Nucleus accumbens (tissue), 56 donors: ENCODE measurements at regions not wholly inside any gene's neighbourhood (a gene's known extent, or its start where the extent isn't known, plus 50 kb on each side); places are given as distances from the start of the nearest gene placed in this dataset.

Experiments used
- DNase-seq, 56 donors: peaks; one replicate each; lab custom pipeline; 2025; lab: John Stamatoyannopoulos, UW

GRCh38 chr10:58932126-58932525 lies 244.3 kb upstream of the PHYHIPL start:
- DNase-seq = no peak

- no peak for DNase-seq
Observed at GRCh38 chr10:58932577-58933314, 243.7 kb upstream of the PHYHIPL start.

GRCh38 chr10:58936364-58936763 lies 240.1 kb upstream of the PHYHIPL start:
- DNase-seq = no peak

- no peak for DNase-seq
Observed at GRCh38 chr10:58937423-58937822, 239.0 kb upstream of the PHYHIPL start.

- no peak for DNase-seq
Observed at GRCh38 chr10:58942724-58943123, 233.7 kb upstream of the PHYHIPL start.

GRCh38 chr10:58943256-58943890 lies 233.1 kb upstream of the PHYHIPL start:
- DNase-seq = no peak

GRCh38 chr10:58943960-58944359 lies 232.5 kb upstream of the PHYHIPL start:
- no peak for DNase-seq

GRCh38 chr10:58948303-58948702 lies 228.1 kb upstream of the PHYHIPL start:
- no peak for DNase-seq

GRCh38 chr10:58950618-58951017 lies 225.8 kb upstream of the PHYHIPL start:
- DNase-seq = peak in 1 of 56 donors; percentile 4

GRCh38 chr10:58951087-58951486 lies 225.4 kb upstream of the PHYHIPL start:
- DNase-seq = no peak

- DNase-seq = no peak
Observed at GRCh38 chr10:58951746-58952145, 224.7 kb upstream of the PHYHIPL start.

GRCh38 chr10:58952162-58952601 lies 224.3 kb upstream of the PHYHIPL start:
- DNase-seq = no peak

GRCh38 chr10:58952747-58953466 lies 223.5 kb upstream of the PHYHIPL start:
- peak in 36 of 56 donors; percentile 1 to 77 (median 35) for DNase-seq

GRCh38 chr10:58954178-58954577 lies 222.3 kb upstream of the PHYHIPL start:
- DNase-seq = no peak

- no peak for DNase-seq
Observed at GRCh38 chr10:58955615-58956014, 220.8 kb upstream of the PHYHIPL start.

- DNase-seq = no peak
Observed at GRCh38 chr10:58956926-58957325, 219.5 kb upstream of the PHYHIPL start.

- DNase-seq = no peak
Observed at GRCh38 chr10:58957517-58957916, 218.9 kb upstream of the PHYHIPL start.

GRCh38 chr10:58963101-58963534 lies 213.3 kb upstream of the PHYHIPL start:
- peak in 34 of 56 donors; percentile 6 to 72 (median 42) for DNase-seq

GRCh38 chr10:58963723-58964124 lies 212.7 kb upstream of the PHYHIPL start:
- peak in 55 of 56 donors; percentile 52 to 99 (median 92) for DNase-seq

- no peak for DNase-seq
Observed at GRCh38 chr10:58965855-58966254, 210.6 kb upstream of the PHYHIPL start.
